ENCODE measurements at regions not wholly inside any gene's neighbourhood (a gene's known extent, or its start where the extent isn't known, plus 50 kb on each side); places are given as distances from the start of the nearest gene placed in this dataset.

DNA sequence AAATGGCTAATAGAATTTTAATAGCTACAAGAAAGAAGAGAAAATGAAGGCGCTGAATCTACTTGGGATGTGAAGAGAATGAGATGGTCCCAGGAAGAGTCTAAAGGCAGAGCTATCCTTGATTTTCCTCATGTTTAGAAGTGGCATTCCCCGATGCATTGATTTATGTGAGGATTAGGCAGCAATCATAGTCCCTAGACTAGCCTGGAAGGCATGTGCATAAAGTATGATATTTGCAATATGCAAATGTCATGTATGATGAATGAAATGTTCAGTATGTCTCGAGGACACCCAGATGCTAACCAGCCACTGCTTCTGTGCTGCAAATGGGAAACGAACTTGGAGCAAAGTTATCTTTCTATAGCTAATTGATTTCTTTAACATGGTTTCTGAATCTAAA lies 641.5 kb upstream of the PLXNA2 start:
- DNase-seq (ENCODE audit: low read depth in 1 of 2, low spot score in 1 of 2), result no peak

GRCh38 chr1:208888376-208888775 lies 644.2 kb upstream of the PLXNA2 start:
- no peak for DNase-seq (ENCODE audit: low read depth in 1 of 2, low spot score in 1 of 2)

DNA sequence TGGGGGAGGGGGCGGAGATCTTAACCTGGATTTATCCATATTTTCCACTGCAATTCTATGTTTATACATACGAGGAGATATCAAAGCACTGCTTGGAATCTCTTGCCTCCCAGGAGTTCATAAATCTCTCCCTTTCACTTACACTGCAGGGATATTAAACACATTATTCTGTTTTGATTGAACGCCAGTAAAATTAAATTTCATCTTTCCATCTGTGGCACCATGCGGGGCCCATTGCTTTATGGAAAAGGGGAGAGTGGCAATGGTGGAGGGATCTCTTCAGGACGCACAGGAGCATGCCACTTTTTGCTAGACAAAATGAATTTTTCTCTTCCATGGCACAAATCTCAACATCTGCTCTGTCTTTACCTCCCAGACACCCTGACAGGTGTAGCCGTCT lies 648.0 kb upstream of the PLXNA2 start:
- no peak for DNase-seq (ENCODE audit: low read depth in 1 of 2, low spot score in 1 of 2)

- DNase-seq (ENCODE audit: low read depth in 1 of 2, low spot score in 1 of 2), result no peak
Observed at GRCh38 chr1:208893251-208893650, 649.1 kb upstream of the PLXNA2 start.

- no peak for DNase-seq (ENCODE audit: low read depth in 1 of 2, low spot score in 1 of 2)
Observed at GRCh38 chr1:208895181-208895580, 651.0 kb upstream of the PLXNA2 start.

GRCh38 chr1:208895820-208896219 lies 651.6 kb upstream of the PLXNA2 start:
- DNase-seq (ENCODE audit: low read depth in 1 of 2, low spot score in 1 of 2), result no peak

DNA sequence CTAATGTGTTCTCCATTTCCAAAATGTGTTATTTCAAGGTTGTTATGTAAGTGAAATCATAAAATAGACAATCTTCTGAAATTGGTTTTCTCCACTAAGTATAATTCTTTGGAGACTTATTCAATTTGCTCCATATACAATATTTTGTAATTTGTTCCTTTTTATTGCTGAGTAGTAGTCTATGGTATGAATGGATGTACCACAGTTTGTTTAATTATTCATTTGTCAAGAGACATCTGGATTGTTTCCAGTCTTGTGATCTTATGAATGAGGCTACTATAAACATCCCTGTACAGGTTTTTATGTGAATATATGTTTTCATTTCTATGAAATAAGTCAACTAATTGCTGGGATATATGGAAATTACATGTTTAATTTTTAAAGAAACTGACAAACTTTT lies 652.6 kb upstream of the PLXNA2 start:
- no peak for DNase-seq (ENCODE audit: low read depth in 1 of 2, low spot score in 1 of 2)

DNA sequence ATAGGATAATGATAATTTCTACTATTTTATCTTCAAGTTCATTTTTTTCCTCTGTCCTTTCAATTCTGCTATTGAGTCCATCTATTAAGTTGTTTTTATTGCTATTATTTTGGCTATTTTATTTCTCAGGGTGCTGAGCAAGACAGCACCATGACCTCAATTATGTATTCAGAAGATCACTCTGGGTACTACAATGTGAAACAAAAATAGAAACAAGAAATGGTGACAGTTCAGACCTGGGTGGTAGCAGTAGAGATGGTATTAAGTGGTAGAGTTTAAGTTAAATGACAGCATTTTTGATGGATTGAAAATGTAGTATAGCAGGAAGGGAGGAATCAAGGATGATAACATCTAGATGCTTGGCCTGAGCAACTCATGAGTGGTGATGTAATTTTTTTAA lies 655.3 kb upstream of the PLXNA2 start:
- DNase-seq (ENCODE audit: low read depth in 1 of 2, low spot score in 1 of 2), result no peak

GRCh38 chr1:208903251-208903905 lies 659.2 kb upstream of the PLXNA2 start:
- DNase-seq (ENCODE audit: low read depth in 1 of 2, low spot score in 1 of 2), result no peak

DNA sequence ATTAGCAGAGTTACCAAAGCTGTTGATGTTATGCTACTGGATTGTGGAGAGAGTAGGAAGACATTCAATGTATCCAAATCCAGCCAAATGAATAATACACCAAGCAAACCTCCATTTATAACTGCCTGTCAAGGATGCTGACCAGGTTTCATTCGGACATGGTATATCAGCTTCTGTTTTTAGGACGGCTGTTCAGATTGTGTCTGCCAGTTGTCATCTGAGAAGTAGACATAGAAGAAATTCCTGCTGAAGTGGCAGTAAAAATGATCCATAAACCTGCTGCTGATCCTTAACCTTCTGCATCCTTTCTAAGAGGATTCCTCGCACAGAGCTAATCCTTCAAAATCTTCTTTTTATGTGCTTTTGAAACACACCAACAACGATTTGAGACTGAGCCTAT lies 663.6 kb upstream of the PLXNA2 start:
- DNase-seq (ENCODE audit: low read depth in 1 of 2, low spot score in 1 of 2), result no peak

DNA sequence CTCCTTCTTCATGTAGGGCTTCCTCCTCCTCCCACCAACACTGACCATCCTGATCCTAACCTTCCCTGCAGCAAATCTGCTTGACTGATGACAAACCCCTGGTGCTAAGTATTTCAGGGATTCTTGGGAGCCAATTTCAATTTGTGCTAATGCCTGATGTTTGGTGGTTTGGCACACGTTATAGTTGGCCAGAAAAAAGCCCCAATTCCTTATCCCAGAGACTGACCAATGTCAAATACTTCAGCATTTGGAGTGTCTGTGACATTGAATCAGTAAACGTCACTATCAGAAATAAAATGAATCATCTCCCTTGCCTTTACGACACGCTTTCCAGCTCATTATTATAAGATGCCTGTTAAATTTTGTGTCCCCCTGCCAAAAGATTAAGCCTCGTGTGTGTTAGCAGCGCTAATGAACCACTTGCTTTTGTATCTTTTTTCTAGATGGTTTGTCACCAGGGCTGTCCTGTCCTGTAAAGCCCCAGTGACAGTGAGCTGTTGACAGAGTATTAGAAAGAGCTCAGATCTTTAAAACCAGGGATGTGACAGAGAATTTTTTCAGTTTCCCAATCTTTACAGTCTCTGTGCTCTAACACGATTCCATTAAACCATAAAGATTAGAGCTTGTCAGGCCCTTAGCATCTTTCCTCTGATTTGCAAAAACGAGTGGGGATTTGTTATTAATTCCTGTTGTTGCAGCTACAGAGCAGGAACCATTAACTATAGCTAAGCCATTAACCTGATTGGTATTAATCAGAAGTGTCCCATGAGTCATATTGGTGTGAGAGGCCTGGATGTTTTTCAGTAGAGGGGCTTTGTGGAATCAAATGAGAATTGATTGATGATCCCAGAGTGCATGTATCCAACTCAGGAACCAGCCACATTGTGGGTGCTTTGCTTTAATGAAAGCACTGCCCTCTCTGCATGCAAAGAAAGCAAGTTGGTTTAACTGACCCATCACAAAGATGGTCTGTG lies 665.1 kb upstream of the PLXNA2 start:
- DNase-seq (ENCODE audit: low read depth in 1 of 2, low spot score in 1 of 2), result no peak

GRCh38 chr1:208910161-208910560 lies 666.0 kb upstream of the PLXNA2 start:
- no peak for DNase-seq (ENCODE audit: low read depth in 1 of 2, low spot score in 1 of 2)

GRCh38 chr1:208917281-208917680 lies 666.2 kb upstream of the CAMK1G start:
- DNase-seq (ENCODE audit: low read depth in 1 of 2, low spot score in 1 of 2), result no peak

DNA sequence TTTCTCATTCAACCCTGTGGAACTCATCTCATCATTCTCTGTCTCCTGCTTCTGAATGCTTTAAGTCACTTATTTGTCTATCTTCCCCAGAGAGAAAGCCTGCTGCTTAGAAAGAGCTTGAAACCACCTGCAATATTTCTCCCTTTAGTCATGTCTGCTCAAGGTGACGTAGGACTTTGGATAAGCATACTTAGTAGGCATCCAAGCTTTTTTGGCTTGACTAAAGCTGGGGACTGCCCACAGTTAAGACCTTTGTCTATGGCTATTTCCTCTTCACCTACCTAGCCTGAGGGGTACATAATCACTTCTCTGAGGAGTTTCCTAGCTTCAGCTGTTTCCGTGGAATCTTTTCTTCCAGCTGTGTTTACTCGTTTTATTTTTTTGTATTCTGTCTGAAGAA lies 665.8 kb upstream of the CAMK1G start:
- DNase-seq (ENCODE audit: low read depth in 1 of 2, low spot score in 1 of 2), result no peak

GRCh38 chr1:208918160-208918559 lies 665.4 kb upstream of the CAMK1G start:
- DNase-seq (ENCODE audit: low read depth in 1 of 2, low spot score in 1 of 2), result no peak

- DNase-seq (ENCODE audit: low read depth in 1 of 2, low spot score in 1 of 2), result no peak
Observed at GRCh38 chr1:208919371-208919770, 664.1 kb upstream of the CAMK1G start.

GRCh38 chr1:208921259-208921658 lies 662.3 kb upstream of the CAMK1G start:
- no peak for DNase-seq (ENCODE audit: low read depth in 1 of 2, low spot score in 1 of 2)

DNA sequence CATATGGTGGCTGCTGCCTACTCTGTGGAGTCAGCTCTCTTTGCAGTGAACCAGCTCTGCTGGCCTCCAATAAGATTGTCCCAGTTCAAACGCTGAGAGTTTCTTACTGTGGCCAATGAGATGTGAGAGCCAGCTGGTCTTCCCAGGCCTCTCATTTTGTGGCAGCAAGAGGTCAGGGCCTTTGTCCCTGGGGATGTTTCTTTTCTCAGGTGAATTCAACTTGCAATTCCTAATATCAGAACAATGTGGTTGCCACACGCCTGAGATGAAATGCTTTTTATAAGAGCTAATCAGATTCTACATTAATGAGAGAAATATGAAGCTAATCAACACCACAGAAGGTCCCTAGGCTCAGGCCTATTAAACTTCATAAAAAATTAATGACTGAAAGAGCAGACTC lies 660.1 kb upstream of the CAMK1G start:
- no peak for DNase-seq (ENCODE audit: low read depth in 1 of 2, low spot score in 1 of 2)

DNA sequence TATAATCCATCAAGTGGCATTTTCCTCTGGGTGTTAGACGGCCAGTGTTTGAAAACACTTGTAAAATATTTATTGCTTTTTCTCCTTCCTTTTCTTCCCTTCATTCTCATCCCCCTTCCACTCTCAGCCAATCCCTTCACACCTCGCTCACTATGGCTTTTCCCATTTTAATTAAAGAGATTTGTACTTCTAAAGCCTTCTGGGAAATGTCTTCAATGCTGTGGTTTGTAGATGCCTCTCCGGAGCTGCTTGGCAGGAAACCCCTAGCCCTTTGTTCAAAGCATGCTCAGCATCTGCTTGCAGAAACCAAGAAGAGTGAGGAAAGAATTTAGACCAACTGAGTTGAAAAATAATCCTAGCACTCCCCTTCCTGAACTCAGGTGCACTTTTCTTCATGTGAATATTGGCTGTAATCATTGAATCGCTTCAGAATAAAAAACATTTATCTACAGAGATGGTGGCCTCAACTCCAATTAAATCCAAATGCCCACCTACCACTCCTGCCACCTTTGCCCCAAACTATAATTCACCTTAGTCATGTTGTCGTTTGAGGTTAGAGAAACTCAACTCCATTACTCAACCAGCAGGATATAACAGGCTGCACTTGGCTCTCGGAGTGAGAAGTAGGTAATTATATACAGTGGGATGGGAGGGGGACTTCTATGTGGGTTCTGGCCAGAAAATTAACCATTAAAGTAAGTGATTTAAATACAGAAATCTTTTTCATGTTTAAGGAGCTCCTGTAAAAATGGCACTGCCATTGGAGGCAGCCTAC lies 659.4 kb upstream of the CAMK1G start:
- DNase-seq (ENCODE audit: low read depth in 1 of 2, low spot score in 1 of 2), result no peak

DNA sequence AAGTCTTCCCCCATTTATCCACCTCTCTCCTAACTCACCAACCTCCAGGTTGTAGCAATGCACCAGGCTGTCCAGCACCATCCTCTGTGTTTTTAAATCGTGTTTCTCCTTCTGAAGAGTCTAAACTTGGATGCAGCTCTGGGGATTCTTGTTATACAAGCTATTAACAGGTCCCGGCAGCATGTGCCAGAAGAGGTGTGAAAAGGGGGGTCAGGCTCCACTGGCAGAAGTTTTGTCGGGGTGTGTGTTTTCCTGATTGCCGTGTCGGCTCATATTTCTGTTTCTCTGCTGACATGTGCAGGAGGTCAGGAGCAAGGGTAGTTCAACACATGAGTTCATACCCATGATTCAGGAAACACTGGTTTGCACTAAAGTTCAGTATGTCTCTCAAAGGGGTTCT lies 658.6 kb upstream of the CAMK1G start:
- no peak for DNase-seq (ENCODE audit: low read depth in 1 of 2, low spot score in 1 of 2)

- DNase-seq (ENCODE audit: low read depth in 1 of 2, low spot score in 1 of 2), result no peak
Observed at GRCh38 chr1:208928349-208929010, 655.0 kb upstream of the CAMK1G start.

Measured in stimulated activated CD4-positive, alpha-beta T cell treated with anti-CD3 and anti-CD28 coated beads, Interleukin-15, amount 100 ng/mL, for 1 hour (primary cell).